Fibroblast of lung (primary cell): ENCODE measurements at regions not wholly inside any gene's neighbourhood (a gene's known extent, or its start where the extent isn't known, plus 50 kb on each side); places are given as distances from the start of the nearest gene placed in this dataset.

ENCODE experiments used
- CTCF ChIP-seq, 2 donors: IDR thresholded peaks in 1 of 2; conservative IDR thresholded peaks in 1 of 2; 1 replicate in 1 of 2; 2 replicates in 1 of 2; pipeline ENCODE4 v1.5.1; 2011 to 2012; ENCODE audit warnings: low read length in 2 of 2, control low read depth in 1 of 2, inconsistent platforms in 1 of 2, low read depth in 1 of 2, mild to moderate bottlenecking in 1 of 2
- EZH2 ChIP-seq: IDR thresholded peaks from 2 replicates; pipeline ENCODE4 v1.5.1; 2012; ENCODE audit warnings: low read length, control low read depth, mild to moderate bottlenecking; ENCODE audit errors: missing control alignments

- TF ChIP-seq CTCF (conservative IDR thresholded peaks at IDR 0.05 in 1 of 2, IDR thresholded peaks at IDR 0.05 in 1 of 2; ENCODE audit: low read depth in 1 of 2, low read length in 2 of 2) (no peak), EZH2 (no peak)
Measured at GRCh38 chr10:121167534-121168243, 316.5 kb downstream of the WDR11 start.
